ENCODE measurements at regions not wholly inside any gene's neighbourhood (a gene's known extent, or its start where the extent isn't known, plus 50 kb on each side); places are given as distances from the start of the nearest gene placed in this dataset.

DNA sequence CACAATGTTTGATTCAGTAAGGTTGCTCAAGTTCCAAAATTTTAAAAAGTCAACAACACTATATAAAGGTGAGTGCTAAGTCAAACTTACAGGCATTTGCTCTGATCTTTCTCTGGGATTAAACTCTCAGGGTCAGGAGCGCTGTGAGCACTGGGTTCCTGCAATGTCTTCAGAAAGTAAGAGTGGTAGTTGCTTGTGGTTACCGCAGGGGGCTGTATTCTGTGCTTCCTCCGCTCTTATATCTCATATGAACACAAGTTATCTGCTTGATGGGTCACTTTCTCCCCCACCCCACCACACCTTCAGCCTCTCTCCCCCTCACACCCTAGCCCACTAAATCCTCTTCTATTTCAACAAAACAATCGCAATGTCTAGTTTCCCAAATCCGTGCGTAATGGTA is 116.4 kb upstream of the IGSF1 start:
- SMC1A ChIA-PET (ENCODE audit: uncharacterized antibody, unreplicated experiment): no interaction called here
- Histone ChIP-seq H3K4me1 (ENCODE audit: control insufficient read depth, insufficient read depth, low read length) (no peaks in the 10 kb centered on the region), H3K27ac (ENCODE audit: control insufficient read depth, insufficient read depth) (no peak overlapping the region), H3K27me3 (replicated peaks in 1 of 2; ENCODE audit: control insufficient read depth in 2 of 2, insufficient read depth in 2 of 2, low read length in 1 of 2) (no peaks in the 10 kb centered on the region), H3K4me2 (ENCODE audit: control insufficient read depth, insufficient read depth) (no peak overlapping the region), H3K79me2 (ENCODE audit: control insufficient read depth, insufficient read depth, low read length) (no peaks in the 10 kb centered on the region), H3K9me3 (replicated peaks; ENCODE audit: control insufficient read depth, insufficient read depth, low read length) (no peaks in the 10 kb centered on the region), H3K4me3 (no peak overlapping the region), H3K36me3 (ENCODE audit: control insufficient read depth in 2 of 2, insufficient read depth in 2 of 2, low read length in 1 of 2) (no peaks in the 10 kb centered on the region), H2AFZ (ENCODE audit: control insufficient read depth, low read depth, low read length) (no peak overlapping the region), H4K20me1 (ENCODE audit: control insufficient read depth, insufficient read depth) (no peaks in the 10 kb centered on the region), H3K9ac (ENCODE audit: control insufficient read depth, insufficient read depth, low read length) (no peak overlapping the region)
- DNase-seq (ENCODE audit: low read depth, low spot score): no peak
- CTCF ChIA-PET: no interaction called here
- RAD21 ChIA-PET (ENCODE audit: unreplicated experiment): no interaction called here
- no peak for FAIRE-seq
- POLR2A ChIA-PET: no interaction called here
- in situ Hi-C loops (cut with MboI) (no loop called here), intact Hi-C loops (cut with micrococcal nuclease; ENCODE audit: unreplicated experiment) (no loop called here)
- WGBS (ENCODE audit: insufficient coverage, insufficient replicate concordance, low lambda C conversion rate, missing lambda C conversion rate): 18% methylated on average over 6 of the region's 6 CpGs
- ATAC-seq: peak; percentile 75
- TF ChIP-seq, protein P1, sequence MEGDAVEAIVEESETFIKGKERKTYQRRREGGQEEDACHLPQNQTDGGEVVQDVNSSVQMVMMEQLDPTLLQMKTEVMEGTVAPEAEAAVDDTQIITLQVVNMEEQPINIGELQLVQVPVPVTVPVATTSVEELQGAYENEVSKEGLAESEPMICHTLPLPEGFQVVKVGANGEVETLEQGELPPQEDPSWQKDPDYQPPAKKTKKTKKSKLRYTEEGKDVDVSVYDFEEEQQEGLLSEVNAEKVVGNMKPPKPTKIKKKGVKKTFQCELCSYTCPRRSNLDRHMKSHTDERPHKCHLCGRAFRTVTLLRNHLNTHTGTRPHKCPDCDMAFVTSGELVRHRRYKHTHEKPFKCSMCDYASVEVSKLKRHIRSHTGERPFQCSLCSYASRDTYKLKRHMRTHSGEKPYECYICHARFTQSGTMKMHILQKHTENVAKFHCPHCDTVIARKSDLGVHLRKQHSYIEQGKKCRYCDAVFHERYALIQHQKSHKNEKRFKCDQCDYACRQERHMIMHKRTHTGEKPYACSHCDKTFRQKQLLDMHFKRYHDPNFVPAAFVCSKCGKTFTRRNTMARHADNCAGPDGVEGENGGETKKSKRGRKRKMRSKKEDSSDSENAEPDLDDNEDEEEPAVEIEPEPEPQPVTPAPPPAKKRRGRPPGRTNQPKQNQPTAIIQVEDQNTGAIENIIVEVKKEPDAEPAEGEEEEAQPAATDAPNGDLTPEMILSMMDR (IDR thresholded peaks at IDR 0.05 in 2 of 3, conservative IDR thresholded peaks at IDR 0.05 in 1 of 3; ENCODE audit: control insufficient read depth in 2 of 3, extremely low read depth in 1 of 3, insufficient read depth in 1 of 3, low read depth in 3 of 3, low read length in 3 of 3): peak in 1 of 3 experiments; percentile 27; a peak in 1 of 6 replicates
- TF ChIP-seq, protein P2, sequence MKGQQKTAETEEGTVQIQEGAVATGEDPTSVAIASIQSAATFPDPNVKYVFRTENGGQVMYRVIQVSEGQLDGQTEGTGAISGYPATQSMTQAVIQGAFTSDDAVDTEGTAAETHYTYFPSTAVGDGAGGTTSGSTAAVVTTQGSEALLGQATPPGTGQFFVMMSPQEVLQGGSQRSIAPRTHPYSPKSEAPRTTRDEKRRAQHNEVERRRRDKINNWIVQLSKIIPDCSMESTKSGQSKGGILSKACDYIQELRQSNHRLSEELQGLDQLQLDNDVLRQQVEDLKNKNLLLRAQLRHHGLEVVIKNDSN (IDR thresholded peaks at IDR 0.05; ENCODE audit: borderline replicate concordance, extremely low read length, insufficient read depth, low read depth, low read length): no peak
- TF ChIP-seq KAT2A (conservative IDR thresholded peaks at IDR 0.05; ENCODE audit: control insufficient read depth, low read depth, low read length): no peak
- no peak for TF ChIP-seq STAT3 (IDR thresholded peaks at IDR 0.05; ENCODE audit: low read depth, low read length)
- TF ChIP-seq IKZF1 (conservative IDR thresholded peaks at IDR 0.05): no peak
- TF ChIP-seq CEBPB (IDR thresholded peaks at IDR 0.05; ENCODE audit: borderline replicate concordance in 1 of 2, low read depth in 2 of 2, low read length in 2 of 2): no peak
- TF ChIP-seq RUNX3 (IDR thresholded peaks at IDR 0.05; ENCODE audit: low read length): peak; percentile 40; the same call in 1 of the 2 replicates
- no TSS peak for BruUV-seq (replicated peaks)

All from GM12878 (cell line).